SJCRH30 (cell line): ENCODE measurements at regions not wholly inside any gene's neighbourhood (a gene's known extent, or its start where the extent isn't known, plus 50 kb on each side); places are given as distances from the start of the nearest gene placed in this dataset.

Experiments
- DNase-seq, 2 experiments: peaks; one replicate each; pipeline ENCODE4 v3.0.0-alpha.2; 2015 to 2020
- H3K27ac ChIP-seq: fragments of 250-450 bp; sonication (Bioruptor Pico); 2 replicates; pipeline ENCODE4 v1.5.1; 2020; ENCODE audit warnings: mild to moderate bottlenecking, moderate library complexity
- H3K27me3 ChIP-seq: fragments of 250-450 bp; sonication (Bioruptor Pico); 2 replicates; pipeline ENCODE4 v1.5.1; 2020; ENCODE audit warnings: mild to moderate bottlenecking, moderate library complexity
- H3K36me3 ChIP-seq: fragments of 250-450 bp; sonication (Bioruptor Pico); 2 replicates; pipeline ENCODE4 v1.5.1; 2020; ENCODE audit warnings: mild to moderate bottlenecking, moderate library complexity
- H3K4me1 ChIP-seq: fragments of 250-450 bp; sonication (Bioruptor Pico); 2 replicates; pipeline ENCODE4 v1.5.1; 2020; ENCODE audit warnings: mild to moderate bottlenecking, moderate library complexity
- H3K4me3 ChIP-seq: fragments of 250-450 bp; sonication (Bioruptor Pico); 2 replicates; pipeline ENCODE4 v1.5.1; 2020; ENCODE audit warnings: mild to moderate bottlenecking, moderate library complexity
- H3K9me3 ChIP-seq: fragments of 250-450 bp; sonication (Bioruptor Pico); replicated peaks from 2 replicates; pipeline ENCODE4 v1.5.1; 2020; ENCODE audit warnings: mild to moderate bottlenecking, moderate library complexity

DNA sequence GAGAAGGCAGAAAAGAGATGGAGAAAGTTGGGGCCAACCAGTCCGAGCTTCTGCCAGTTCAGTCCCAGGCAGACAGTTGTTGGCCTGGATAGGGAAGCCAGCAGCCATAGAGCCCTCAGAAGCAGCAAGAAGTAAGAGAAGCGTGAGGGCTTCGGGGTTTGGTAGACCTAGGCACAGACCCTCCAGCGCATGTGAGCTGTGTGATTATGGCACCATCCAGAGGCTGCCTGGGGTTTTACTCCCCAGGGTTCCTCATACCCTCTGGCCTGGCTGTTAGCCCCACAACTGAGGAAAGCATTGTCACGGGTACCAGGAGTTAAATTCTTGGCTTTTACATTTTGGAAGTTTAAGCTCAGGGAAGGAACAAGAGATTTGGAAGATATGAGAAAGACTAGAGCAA, 93.7 kb upstream of the RAB6C start:
- H3K4me1 ChIP-seq, result no peaks in the 10 kb centered on the region; the same call in 1 of the 2 replicates
- no peaks in the 10 kb centered on the region for H3K9me3 ChIP-seq
- no peaks in the 10 kb centered on the region for H3K36me3 ChIP-seq
- H3K27ac ChIP-seq, result no peak overlapping the region
- no peak overlapping the region for H3K4me3 ChIP-seq
- no peaks in the 10 kb centered on the region for H3K27me3 ChIP-seq
- DNase-seq, result peak in 1 of 2 experiments; percentile 39

DNA sequence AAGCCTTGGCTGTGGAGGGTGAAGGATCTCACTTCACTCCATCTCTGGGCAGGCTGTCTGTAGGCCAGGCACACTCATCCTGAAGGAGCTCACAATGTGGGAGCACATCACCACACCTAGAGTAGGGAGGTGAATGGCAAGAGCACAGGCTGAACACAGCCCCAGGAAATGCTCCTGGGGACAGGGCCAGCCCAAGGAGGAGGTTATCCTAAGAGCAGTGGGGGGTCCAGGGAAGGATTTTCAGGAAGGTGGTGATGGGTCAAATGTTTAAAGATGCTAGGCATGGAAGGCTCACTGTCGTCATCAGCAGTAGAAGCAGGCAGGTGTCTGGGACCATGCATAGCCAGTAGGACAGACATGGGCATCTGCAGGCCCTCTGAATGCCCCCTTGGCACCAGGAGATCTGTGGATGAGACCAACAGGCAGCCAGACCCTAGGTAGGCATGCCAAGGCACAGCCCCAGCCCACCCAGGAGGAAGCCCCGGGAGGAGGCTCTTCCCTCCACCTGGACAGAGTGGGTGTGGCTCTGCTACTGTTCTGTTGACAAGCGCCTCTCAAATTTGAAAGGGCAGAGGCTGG, 91.7 kb upstream of the RAB6C start:
- H3K9me3 ChIP-seq, result no peaks in the 10 kb centered on the region
- H3K27ac ChIP-seq, result no peak overlapping the region
- H3K27me3 ChIP-seq, result no peaks in the 10 kb centered on the region; the same call in 1 of the 2 replicates
- no peaks in the 10 kb centered on the region; the same call in 1 of the 2 replicates for H3K4me1 ChIP-seq
- H3K4me3 ChIP-seq, result no peak overlapping the region
- no peaks in the 10 kb centered on the region for H3K36me3 ChIP-seq
- DNase-seq, result no peak

DNA sequence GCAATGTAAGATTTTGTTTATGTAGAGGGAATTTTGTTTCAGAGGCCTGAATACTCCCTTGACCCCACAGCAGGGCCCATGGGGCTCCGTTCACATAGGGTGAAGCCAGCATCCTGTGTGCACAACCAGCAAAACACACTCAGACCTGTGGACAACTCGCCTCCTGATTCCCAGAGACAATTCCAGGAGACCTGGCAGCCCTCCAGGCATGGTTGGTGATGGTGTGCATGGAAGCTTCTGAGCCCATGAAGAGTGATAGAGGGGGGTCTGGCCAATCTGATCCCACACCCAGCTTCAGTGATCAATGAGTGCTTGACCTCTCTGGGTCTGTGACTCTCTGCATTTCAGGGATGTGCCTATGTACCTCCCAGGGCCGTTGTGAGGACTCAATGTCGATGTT, 91.0 kb upstream of the RAB6C start:
- no peak overlapping the region for H3K4me3 ChIP-seq
- no peak overlapping the region for H3K27ac ChIP-seq
- no peaks in the 10 kb centered on the region for H3K9me3 ChIP-seq
- no peaks in the 10 kb centered on the region for H3K36me3 ChIP-seq
- no peaks in the 10 kb centered on the region; the same call in 1 of the 2 replicates for H3K4me1 ChIP-seq
- DNase-seq, result no peak
- H3K27me3 ChIP-seq, result no peaks in the 10 kb centered on the region; the same call in 1 of the 2 replicates

DNA sequence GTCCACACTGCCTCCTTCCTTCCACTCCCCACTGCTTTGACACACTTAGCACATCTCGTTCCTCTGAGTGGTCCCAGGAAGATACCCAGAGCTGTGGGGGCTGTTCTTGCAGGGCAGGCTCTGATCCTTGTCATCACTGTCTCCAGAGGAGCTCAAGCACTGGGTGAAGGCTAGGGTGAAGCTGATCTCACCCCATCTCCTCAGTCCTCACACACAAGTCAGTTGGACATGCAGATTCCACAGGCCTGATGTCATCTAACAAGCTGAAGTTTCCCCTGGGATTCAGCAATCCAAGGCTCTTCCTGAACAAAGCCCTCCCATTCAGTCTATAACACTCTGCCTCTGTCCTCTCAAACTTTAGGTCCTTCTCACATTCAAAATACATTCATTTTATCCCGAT, 90.6 kb upstream of the RAB6C start:
- Histone ChIP-seq H3K27ac (no peak overlapping the region), H3K36me3 (no peaks in the 10 kb centered on the region), H3K4me3 (no peak overlapping the region), H3K9me3 (no peaks in the 10 kb centered on the region), H3K27me3 (no peaks in the 10 kb centered on the region; the same call in 1 of the 2 replicates), H3K4me1 (no peaks in the 10 kb centered on the region; the same call in 1 of the 2 replicates)
- DNase-seq, result peak; percentile 14 to 16

DNA sequence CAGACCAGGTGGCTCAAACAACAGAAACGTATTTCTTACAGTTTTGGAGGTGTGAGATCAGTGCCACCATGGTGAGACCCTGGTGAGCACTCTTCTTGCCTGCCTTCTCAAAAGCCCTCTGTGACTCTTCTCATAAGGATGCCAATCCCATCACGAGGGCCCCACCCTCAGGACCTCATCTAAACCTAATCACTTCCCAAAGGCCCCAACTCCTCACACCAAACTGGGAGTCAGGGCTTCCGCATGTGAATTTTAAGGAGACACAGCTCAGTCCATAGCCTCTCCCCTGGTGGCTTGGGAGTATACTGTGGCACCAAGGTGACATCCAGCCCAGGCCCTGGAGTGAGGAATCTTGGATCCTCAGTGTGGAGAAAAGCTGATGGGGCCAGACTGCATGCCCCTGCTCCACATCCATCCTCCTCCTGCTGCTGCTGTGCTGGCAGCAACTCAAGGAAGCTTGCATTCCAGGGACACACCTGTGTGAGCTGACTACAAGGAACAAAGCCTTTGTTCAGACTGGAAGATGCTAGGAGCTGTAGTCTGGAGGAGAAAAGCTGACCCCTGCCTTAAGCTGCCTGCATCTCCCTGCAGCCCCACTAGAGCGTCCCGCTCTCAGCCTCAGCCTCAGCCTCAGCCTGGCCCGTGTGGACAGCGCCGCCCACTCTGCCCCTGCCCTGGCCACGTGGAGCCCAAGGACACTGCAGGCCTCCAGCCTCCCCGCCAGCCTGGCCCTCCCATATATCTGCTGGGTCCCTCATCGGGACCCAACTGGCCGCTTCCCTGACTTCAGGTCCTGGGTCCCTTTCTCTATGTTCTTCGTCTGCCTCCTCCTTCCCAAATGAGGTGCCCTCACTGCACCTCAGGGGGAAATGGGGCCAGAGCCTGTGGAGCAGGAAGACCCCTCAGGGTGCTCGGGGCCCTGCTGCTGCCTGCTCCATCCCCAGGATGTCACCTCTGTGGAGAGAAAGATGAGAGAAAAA, 87.8 kb upstream of the RAB6C start:
- DNase-seq, result no peak
- no peaks in the 10 kb centered on the region for H3K36me3 ChIP-seq
- no peak overlapping the region for H3K27ac ChIP-seq
- peaks cover 4% of the 10 kb centered on the region; the same call in 1 of the 2 replicates for H3K27me3 ChIP-seq
- no peak overlapping the region for H3K4me3 ChIP-seq
- no peaks in the 10 kb centered on the region; the same call in 1 of the 2 replicates for H3K4me1 ChIP-seq
- no peaks in the 10 kb centered on the region for H3K9me3 ChIP-seq

DNA sequence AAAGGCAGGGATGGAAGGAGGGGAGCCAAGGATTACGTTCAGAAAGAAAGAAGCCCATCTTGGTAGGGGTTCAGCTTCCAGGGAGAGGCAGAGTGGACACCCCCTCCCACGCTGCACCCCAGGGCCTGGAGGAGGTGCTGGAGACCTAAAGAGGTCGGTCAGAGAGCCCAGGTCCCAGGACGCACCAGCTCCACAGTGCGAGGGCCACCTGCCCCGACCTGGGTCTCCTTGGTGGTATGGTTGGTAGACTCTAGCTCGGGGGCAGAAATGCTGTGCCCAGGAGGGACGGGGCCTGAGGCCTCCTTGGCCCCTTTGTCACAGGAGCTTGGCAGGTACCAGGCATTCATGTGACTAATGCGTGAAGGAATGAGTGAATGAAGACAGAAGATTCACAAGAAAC, 87.1 kb upstream of the RAB6C start:
- H3K4me3 ChIP-seq, result no peak overlapping the region
- DNase-seq, result no peak
- H3K9me3 ChIP-seq, result no peaks in the 10 kb centered on the region
- H3K27ac ChIP-seq, result no peak overlapping the region
- H3K4me1 ChIP-seq, result no peaks in the 10 kb centered on the region; the same call in 1 of the 2 replicates
- no peaks in the 10 kb centered on the region for H3K36me3 ChIP-seq
- peaks cover 4% of the 10 kb centered on the region; the same call in 1 of the 2 replicates for H3K27me3 ChIP-seq

DNA sequence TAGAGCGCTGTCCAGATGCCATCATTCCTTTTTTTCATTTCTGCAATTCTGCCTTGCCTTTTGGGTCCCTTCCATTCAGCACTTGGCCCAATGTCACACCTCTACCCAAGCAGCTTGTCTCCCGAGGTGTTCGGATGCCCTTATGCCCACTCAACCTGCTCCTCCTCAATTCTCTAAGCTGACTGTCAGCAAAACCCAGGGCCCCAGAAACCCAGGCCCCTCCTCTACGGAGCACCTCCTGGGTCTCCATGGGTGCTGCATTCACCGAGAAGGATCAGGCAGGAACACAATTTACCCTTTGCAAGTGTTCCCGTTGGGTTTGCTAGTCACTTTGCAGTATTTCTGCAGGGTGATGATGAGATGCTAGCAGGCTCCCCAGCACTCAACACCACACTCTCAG, 86.7 kb upstream of the RAB6C start:
- H3K4me1 ChIP-seq, result no peaks in the 10 kb centered on the region; the same call in 1 of the 2 replicates
- no peaks in the 10 kb centered on the region for H3K36me3 ChIP-seq
- H3K27me3 ChIP-seq, result peaks cover 4% of the 10 kb centered on the region; the same call in 1 of the 2 replicates
- H3K9me3 ChIP-seq, result no peaks in the 10 kb centered on the region
- no peak overlapping the region for H3K4me3 ChIP-seq
- H3K27ac ChIP-seq, result no peak overlapping the region
- DNase-seq, result no peak

DNA sequence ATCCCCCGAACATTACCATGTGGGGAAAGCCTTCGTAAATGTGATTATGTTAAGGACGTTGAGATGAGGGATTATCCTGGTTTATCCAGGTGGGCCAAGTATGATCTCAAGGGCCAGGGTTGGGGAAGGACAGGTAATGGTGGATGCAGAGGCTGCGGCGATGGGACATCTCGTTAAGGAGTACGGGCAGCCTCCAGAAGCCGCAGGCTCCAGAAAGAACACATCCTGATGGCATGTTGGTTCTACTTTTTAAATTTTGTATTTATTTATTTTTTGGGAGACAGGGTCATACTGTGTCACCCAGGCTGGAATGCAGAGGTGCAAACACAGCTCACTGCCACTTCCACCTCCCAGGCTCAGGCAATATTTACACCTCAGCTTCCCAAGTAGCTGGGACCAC, 86.2 kb upstream of the RAB6C start:
- Histone ChIP-seq H3K4me3 (no peak overlapping the region), H3K36me3 (no peaks in the 10 kb centered on the region), H3K27me3 (peaks cover 4% of the 10 kb centered on the region; the same call in 1 of the 2 replicates), H3K27ac (no peak overlapping the region), H3K4me1 (no peaks in the 10 kb centered on the region; the same call in 1 of the 2 replicates), H3K9me3 (no peaks in the 10 kb centered on the region)
- no peak for DNase-seq

DNA sequence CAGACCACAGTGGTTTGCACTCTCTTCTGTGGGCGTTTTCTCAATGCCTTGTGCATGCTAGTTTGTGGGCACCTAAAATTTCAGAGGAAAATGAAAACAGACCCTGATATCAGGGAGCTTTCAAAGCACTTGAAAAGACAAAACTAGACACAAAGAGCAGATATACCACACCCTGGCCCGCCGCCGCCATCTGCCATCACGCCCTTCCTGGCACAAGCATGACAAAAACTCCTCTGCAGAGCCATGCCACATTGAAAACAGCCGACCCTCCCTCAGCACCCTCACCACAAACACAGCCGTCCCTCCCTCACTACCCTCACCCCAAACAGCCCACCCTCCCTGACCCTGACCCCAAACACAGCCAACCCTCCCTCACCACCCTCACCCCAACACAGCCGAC, 84.8 kb upstream of the RAB6C start:
- Histone ChIP-seq H3K27ac (no peak overlapping the region), H3K27me3 (peaks cover 4% of the 10 kb centered on the region; the same call in 1 of the 2 replicates), H3K4me3 (no peak overlapping the region), H3K4me1 (no peaks in the 10 kb centered on the region), H3K36me3 (no peaks in the 10 kb centered on the region), H3K9me3 (no peaks in the 10 kb centered on the region)
- DNase-seq, result no peak

DNA sequence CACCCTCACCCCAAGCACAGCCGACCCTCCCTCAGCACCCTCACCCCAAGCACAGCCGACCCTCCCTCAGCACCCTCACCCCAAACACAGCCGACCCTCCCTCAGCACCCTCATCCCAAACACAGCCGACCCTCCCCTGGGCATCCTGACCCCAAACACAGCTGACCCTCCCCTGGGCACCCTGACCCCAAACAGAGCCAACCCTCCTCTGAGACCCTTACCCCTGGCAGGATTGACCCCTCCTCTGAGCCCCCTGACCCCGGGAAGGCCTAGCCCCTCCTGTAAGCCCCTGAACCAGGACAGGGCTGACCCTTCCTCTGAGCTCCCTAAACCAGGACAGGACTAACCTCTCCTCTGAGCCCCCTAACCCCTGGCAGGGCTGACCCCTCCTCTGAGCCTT, 84.4 kb upstream of the RAB6C start:
- no peaks in the 10 kb centered on the region for H3K9me3 ChIP-seq
- peaks cover 4% of the 10 kb centered on the region; the same call in 1 of the 2 replicates for H3K27me3 ChIP-seq
- H3K4me3 ChIP-seq, result no peak overlapping the region
- no peaks in the 10 kb centered on the region for H3K36me3 ChIP-seq
- DNase-seq, result no peak
- H3K27ac ChIP-seq, result no peak overlapping the region
- H3K4me1 ChIP-seq, result no peaks in the 10 kb centered on the region

DNA sequence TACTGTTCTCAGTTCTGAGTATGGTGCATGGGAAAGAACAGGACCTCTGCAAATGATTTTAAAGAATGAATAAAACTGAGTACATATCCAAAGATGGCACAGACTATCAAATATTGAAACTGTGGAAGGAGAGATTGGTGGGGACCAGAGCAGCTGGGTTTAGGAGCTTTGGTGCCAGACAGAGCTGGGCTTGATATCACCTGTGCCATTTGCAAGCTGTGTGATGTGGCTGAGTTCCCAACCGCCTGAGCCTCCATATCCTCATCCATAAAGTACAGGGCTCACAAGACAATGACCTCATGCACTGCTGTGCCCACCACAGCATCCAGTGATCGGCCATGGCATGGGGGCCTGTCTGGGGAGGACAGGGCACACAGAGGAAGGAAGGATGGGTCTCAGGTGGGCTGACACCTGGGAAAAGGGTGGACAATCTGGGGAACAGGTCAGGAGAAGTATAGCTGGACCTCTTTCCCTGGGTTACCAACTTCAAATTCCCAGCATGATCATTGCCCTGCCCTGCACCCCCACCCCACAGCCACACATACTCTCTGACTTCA, 83.9 kb upstream of the RAB6C start:
- Histone ChIP-seq H3K4me1 (no peaks in the 10 kb centered on the region), H3K27me3 (peaks cover 4% of the 10 kb centered on the region; the same call in 1 of the 2 replicates), H3K27ac (no peak overlapping the region), H3K4me3 (no peak overlapping the region), H3K36me3 (no peaks in the 10 kb centered on the region), H3K9me3 (no peaks in the 10 kb centered on the region)
- DNase-seq, result no peak

DNA sequence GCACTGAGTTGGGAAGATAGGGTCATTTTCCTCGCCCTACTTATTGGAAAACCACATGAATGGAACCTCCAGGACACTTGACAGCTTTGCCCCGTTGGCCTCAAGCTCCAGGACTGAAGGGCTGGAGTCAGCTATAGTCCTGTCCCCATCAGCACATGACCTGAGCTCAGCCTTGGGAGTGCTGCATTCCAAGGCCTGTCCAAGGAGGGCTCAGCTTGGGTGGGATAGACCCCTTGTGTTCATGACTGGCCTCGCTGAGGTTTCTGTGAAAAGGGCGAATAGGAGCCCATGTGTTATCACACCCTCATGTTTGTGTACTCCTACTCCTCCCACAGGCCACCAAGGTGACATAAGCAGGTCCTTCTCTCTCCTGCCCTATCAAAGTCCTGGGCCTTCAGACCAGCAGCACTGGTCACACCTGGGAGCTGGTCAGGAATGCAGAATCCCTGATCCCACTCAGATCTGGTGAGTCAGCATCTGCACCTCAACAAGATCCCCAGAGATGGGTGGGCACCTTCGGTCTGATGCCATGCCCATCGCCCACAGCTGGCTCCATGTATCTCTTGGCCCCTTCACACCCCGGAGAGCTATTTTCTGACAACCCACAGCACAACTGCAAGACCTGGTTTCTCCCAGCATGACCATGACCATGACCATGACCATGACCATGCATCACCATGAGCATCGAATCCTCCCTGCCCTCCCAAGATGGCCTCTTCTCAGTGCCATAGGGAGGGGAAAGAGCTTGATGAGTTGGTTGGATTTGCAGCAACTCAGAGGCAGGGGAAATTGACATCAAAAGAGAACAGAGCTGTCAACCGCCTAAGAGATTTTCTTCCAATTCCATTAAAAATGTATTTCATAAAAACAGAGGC, 83.0 kb upstream of the RAB6C start:
- no peak for DNase-seq
- peaks cover 4% of the 10 kb centered on the region; the same call in 1 of the 2 replicates for H3K27me3 ChIP-seq
- H3K4me3 ChIP-seq, result no peak overlapping the region
- H3K27ac ChIP-seq, result no peak overlapping the region
- H3K9me3 ChIP-seq, result no peaks in the 10 kb centered on the region
- H3K36me3 ChIP-seq, result no peaks in the 10 kb centered on the region
- H3K4me1 ChIP-seq, result no peaks in the 10 kb centered on the region

DNA sequence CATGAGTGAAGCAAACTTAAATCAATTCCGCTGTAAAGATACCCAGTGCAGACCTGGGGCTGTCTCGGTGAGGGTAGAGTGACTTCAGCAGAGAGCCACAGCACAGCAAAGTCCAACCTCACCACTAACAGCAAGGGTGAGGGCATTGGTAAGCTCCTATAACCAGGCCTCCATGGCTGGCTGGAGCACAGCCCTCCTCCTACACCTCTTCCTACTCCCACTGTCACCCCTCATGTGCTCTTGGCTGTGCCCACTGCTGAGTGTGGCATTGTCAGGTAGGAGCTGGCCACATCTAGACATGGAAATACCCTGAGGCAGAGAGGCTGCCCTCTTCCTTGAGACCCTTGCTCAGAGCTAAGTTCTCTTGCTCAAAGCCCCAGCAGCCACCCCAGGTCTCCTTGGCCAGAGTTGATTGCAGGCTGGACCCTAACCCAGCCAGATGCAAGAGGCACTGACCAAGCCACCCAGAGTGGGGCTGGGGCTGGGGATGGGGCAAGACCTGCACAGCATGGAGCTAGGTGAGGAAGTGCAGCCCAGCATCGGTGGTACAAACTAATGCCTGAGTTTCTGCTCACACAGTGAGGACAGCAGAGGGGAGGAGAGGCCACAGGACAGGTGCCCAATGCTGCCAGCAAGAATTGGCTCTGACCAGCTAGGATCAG, 77.6 kb upstream of the RAB6C start:
- no peaks in the 10 kb centered on the region for H3K36me3 ChIP-seq
- H3K27ac ChIP-seq, result no peak overlapping the region
- no peaks in the 10 kb centered on the region for H3K4me1 ChIP-seq
- H3K9me3 ChIP-seq, result no peaks in the 10 kb centered on the region
- peaks cover 16% of the 10 kb centered on the region for H3K27me3 ChIP-seq
- H3K4me3 ChIP-seq, result no peak overlapping the region
- DNase-seq, result no peak
